Progenitor cell of endocrine pancreas (in vitro differentiated cells): ENCODE measurements at regions not wholly inside any gene's neighbourhood (a gene's known extent, or its start where the extent isn't known, plus 50 kb on each side); places are given as distances from the start of the nearest gene placed in this dataset.
"Not testable (repeated sequence)": the region's sequence is repeated elsewhere in the genome, so short reads cannot be mapped to it uniquely, and the experiment has no call there.

Source experiments
- DNase-seq: peaks from one replicate; pipeline ENCODE4 v3.0.0; 2021; ENCODE audit warnings: low spot score; ENCODE audit not compliant: unreplicated experiment
- H3K27ac Mint-ChIP-seq: 2 replicates; pipeline ENCODE4 v1.8.0; 2021; ENCODE audit warnings: mild to moderate bottlenecking, moderate library complexity, mixed read lengths
- H3K27me3 Mint-ChIP-seq: 2 replicates; pipeline ENCODE4 v1.8.0; 2021; ENCODE audit warnings: mixed read lengths
- H3K36me3 Mint-ChIP-seq: 2 replicates; pipeline ENCODE4 v1.8.0; 2022; ENCODE audit warnings: mixed read lengths; ENCODE audit not compliant: insufficient read depth
- H3K4me1 Mint-ChIP-seq: 2 replicates; pipeline ENCODE4 v1.8.0; 2021; ENCODE audit warnings: low read depth, mixed read lengths
- H3K4me3 Mint-ChIP-seq: 2 replicates; pipeline ENCODE4 v1.8.0; 2021; ENCODE audit warnings: low read depth, mild to moderate bottlenecking, moderate library complexity, mixed read lengths
- H3K9me3 Mint-ChIP-seq: 2 replicates; pipeline ENCODE4 v1.8.0; 2021; ENCODE audit warnings: low read depth, mixed read lengths
- CTCF ChIP-seq: fragments of 200-600 bp; sonication (generic); IDR thresholded peaks from one replicate; pipeline ENCODE4 v1.5.0; 2021; ENCODE audit warnings: antibody characterized with exemption, mild to moderate bottlenecking; ENCODE audit not compliant: unreplicated experiment

- no peak for TF ChIP-seq CTCF
- Mint-ChIP-seq H3K27ac (no peak overlapping the region), H3K27me3 (peaks cover 2% of the 10 kb centered on the region), H3K36me3 (no peaks in the 10 kb centered on the region), H3K9me3 (no peaks in the 10 kb centered on the region), H3K4me3 (no peak overlapping the region), H3K4me1 (no peaks in the 10 kb centered on the region)
- DNase-seq, result no peak
These were observed 83.3 kb upstream of the RORB start for GRCh38 chr9:74413876-74414275.

- no peak for TF ChIP-seq CTCF
- Mint-ChIP-seq H3K27ac (no peak overlapping the region), H3K4me1 (no peaks in the 10 kb centered on the region), H3K9me3 (no peaks in the 10 kb centered on the region), H3K36me3 (no peaks in the 10 kb centered on the region), H3K4me3 (no peak overlapping the region), H3K27me3 (peaks cover 2% of the 10 kb centered on the region)
- no peak for DNase-seq
These were observed 82.8 kb upstream of the RORB start for GRCh38 chr9:74414325-74414724.

- Mint-ChIP-seq H3K9me3 (no peaks in the 10 kb centered on the region), H3K4me1 (peaks cover 5% of the 10 kb centered on the region), H3K36me3 (no peaks in the 10 kb centered on the region), H3K27me3 (peaks cover 2% of the 10 kb centered on the region), H3K27ac (no peak overlapping the region), H3K4me3 (no peak overlapping the region)
- no peak for TF ChIP-seq CTCF
- DNase-seq, result no peak
These were observed 81.1 kb upstream of the RORB start for GRCh38 chr9:74415995-74416394.

GRCh38 chr9:74424488-74424887 lies 72.6 kb upstream of the RORB start:
- H3K27me3 Mint-ChIP-seq, DNase-seq: not testable (repeated sequence)

GRCh38 chr9:74431467-74431866 lies 65.7 kb upstream of the RORB start:
- no peak overlapping the region for H3K27ac Mint-ChIP-seq
- no peak for TF ChIP-seq CTCF
- H3K4me3 Mint-ChIP-seq, result no peak overlapping the region
- H3K9me3 Mint-ChIP-seq, result no peaks in the 10 kb centered on the region
- no peaks in the 10 kb centered on the region for H3K36me3 Mint-ChIP-seq
- H3K4me1 Mint-ChIP-seq, result no peaks in the 10 kb centered on the region
- H3K27me3 Mint-ChIP-seq, result no peaks in the 10 kb centered on the region
- no peak for DNase-seq

More at GRCh38 chr9:74424488-74424887, 72.6 kb upstream of the RORB start:
- H3K4me1 Mint-ChIP-seq, H3K36me3 Mint-ChIP-seq, H3K9me3 Mint-ChIP-seq, H3K27ac Mint-ChIP-seq, H3K4me3 Mint-ChIP-seq: not testable (repeated sequence)

GRCh38 chr9:74443036-74443750 lies 53.9 kb upstream of the RORB start:
- TF ChIP-seq CTCF, result no peak
- no peaks in the 10 kb centered on the region for H3K36me3 Mint-ChIP-seq

More at GRCh38 chr9:74443036-74443750, 53.9 kb upstream of the RORB start:
- no peak overlapping the region for H3K4me3 Mint-ChIP-seq
- no peak for DNase-seq
- no peak overlapping the region for H3K27ac Mint-ChIP-seq
- H3K4me1 Mint-ChIP-seq, result no peaks in the 10 kb centered on the region
- H3K9me3 Mint-ChIP-seq, result no peaks in the 10 kb centered on the region
- H3K27me3 Mint-ChIP-seq, result no peaks in the 10 kb centered on the region
